OCI-LY7 (cell line): ENCODE measurements at regions not wholly inside any gene's neighbourhood (a gene's known extent, or its start where the extent isn't known, plus 50 kb on each side); places are given as distances from the start of the nearest gene placed in this dataset.

ENCODE experiments used
- BruUV-seq: library from RNA; stranded (reverse); fragments of 400-500 nt; replicated peaks from 2 replicates; lab custom pipeline; 2021; lab: Mats Ljungman, UMichigan
- CTCF ChIA-PET: fragments of 300-600 bp; sonication (Branson Sonifier 250); formaldehyde crosslinking; loops from one replicate; lab custom pipeline; 2022; ENCODE audit warnings: antibody characterized with exemption; ENCODE audit not compliant: unreplicated experiment; lab: Charles Lee
- POLR2A ChIA-PET: fragments of 300-600 bp; sonication (Branson Sonifier 250); formaldehyde crosslinking; loops from one replicate; lab custom pipeline; 2022; ENCODE audit warnings: antibody characterized with exemption; lab: Charles Lee
- DNase-seq: peaks from one replicate; pipeline ENCODE4 v3.0.0-alpha.2; 2015; ENCODE audit warnings: low spot score
- H2AFZ ChIP-seq: fragments of 200-600 bp; sonication (generic), shearing (Covaris generic); 2 replicates; pipeline ENCODE4 v1.6.1; 2014; ENCODE audit warnings: mild to moderate bottlenecking, antibody characterized with exemption, low read length, moderate library complexity
- H3K27ac ChIP-seq: fragments of 200-600 bp; sonication (generic); 2 replicates; pipeline ENCODE4 v1.5.1; 2014; ENCODE audit warnings: mixed run types, low read depth, mild to moderate bottlenecking, moderate library complexity, low read length, inconsistent platforms; ENCODE audit not compliant: poor library complexity, severe bottlenecking
- H3K36me3 ChIP-seq: fragments of 200-600 bp; sonication (generic); 2 replicates; pipeline ENCODE4 v1.6.1; 2014; ENCODE audit warnings: mild to moderate bottlenecking, antibody characterized with exemption, low read length, moderate library complexity, mixed read lengths; ENCODE audit not compliant: insufficient read depth
- H3K4me1 ChIP-seq: fragments of 200-600 bp; sonication (generic); 2 replicates; pipeline ENCODE4 v1.5.1; 2014; ENCODE audit warnings: mild to moderate bottlenecking, low read length; ENCODE audit not compliant: insufficient read depth, poor library complexity, severe bottlenecking
- H3K4me2 ChIP-seq: fragments of 200-600 bp; sonication (generic); 2 replicates; pipeline ENCODE4 v1.6.1; 2014; ENCODE audit warnings: mild to moderate bottlenecking, low read length
- H3K4me3 ChIP-seq: fragments of 200-600 bp; sonication (generic); 2 replicates; pipeline ENCODE4 v1.5.1; 2014; ENCODE audit warnings: mild to moderate bottlenecking, low read depth, low read length; ENCODE audit not compliant: poor library complexity, severe bottlenecking
- H3K79me2 ChIP-seq: fragments of 200-600 bp; sonication (generic); 2 replicates; pipeline ENCODE4 v1.6.1; 2016; ENCODE audit warnings: low read depth, mild to moderate bottlenecking, low read length, moderate library complexity, mixed read lengths; ENCODE audit not compliant: insufficient read depth
- H3K9me2 ChIP-seq: fragments of 200-600 bp; sonication (generic); 2 replicates; pipeline ENCODE4 v1.6.1; 2016; ENCODE audit warnings: mild to moderate bottlenecking, low read length, mixed read lengths; ENCODE audit not compliant: insufficient read depth
- H3K9me3 ChIP-seq: fragments of 200-600 bp; sonication (generic); 2 replicates; pipeline ENCODE4 v1.6.1; 2014; ENCODE audit warnings: mild to moderate bottlenecking, mixed run types, low read length, mixed read lengths
- H4K20me1 ChIP-seq: fragments of 200-600 bp; sonication (generic); 2 replicates; pipeline ENCODE4 v1.6.1; 2014; ENCODE audit warnings: mild to moderate bottlenecking, antibody characterized with exemption, low read length, moderate library complexity, mixed read lengths; ENCODE audit not compliant: insufficient read depth
- EZH2phosphoT487 ChIP-seq: fragments of 200-600 bp; sonication (generic); IDR thresholded peaks from 2 replicates; pipeline ENCODE4 v1.6.1; 2018; ENCODE audit warnings: low read depth, borderline replicate concordance, mild to moderate bottlenecking, mixed run types, antibody characterized with exemption, low read length, moderate library complexity, mixed read lengths
- intact Hi-C: fragments of 100-400 bp; cut with micrococcal nuclease; formaldehyde crosslinking; loops from one replicate; pipeline ENCODE4 v1.10.0; 2022; ENCODE audit not compliant: unreplicated experiment
- TF ChIP-seq, protein P1 (sequence below): fragments of 200-600 bp; sonication (generic); conservative IDR thresholded peaks from 2 replicates; pipeline ENCODE4 v1.5.1; 2014; ENCODE audit warnings: mild to moderate bottlenecking, antibody characterized with exemption, low read length, moderate library complexity, mixed read lengths

DNA sequence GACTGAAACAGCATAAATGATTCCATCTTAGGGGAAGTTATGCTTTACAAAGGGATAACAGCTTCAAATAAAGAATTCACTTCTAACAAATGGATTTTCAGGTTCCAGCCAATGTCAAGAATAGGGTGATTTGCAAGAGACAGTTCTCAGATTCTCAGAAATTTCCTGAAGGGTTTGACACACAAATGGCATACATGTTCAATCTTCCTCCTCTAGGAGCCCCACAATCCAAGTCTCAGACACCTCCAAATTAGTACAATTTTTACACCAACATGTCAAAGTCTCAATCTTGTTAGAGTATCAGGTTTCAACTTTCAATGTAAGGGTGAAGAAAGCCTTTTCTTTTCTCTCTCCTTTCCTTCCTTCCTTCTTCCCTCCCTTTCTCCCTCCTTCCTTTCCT lies 996.6 kb downstream of the TLE1 start:
- Histone ChIP-seq H3K9me3 (no peaks in the 10 kb centered on the region), H3K9me2 (no peaks in the 10 kb centered on the region), H3K36me3 (no peaks in the 10 kb centered on the region), H3K4me2 (no peak overlapping the region), H2AFZ (no peak overlapping the region), H3K79me2 (no peaks in the 10 kb centered on the region), H3K4me3 (no peak overlapping the region), H3K4me1 (no peaks in the 10 kb centered on the region), H3K27ac (no peak overlapping the region), H4K20me1 (no peaks in the 10 kb centered on the region)
- ChIA-PET CTCF (no interaction called here), POLR2A (interaction anchor here (0.6 to 0.7 kb wide), 3 partner anchors 58 to 1486 kb away, joined by 3 to 8 read pairs (median 4); no protein-coding TSS in a partner anchor)
- BruUV-seq: no TSS peak
- intact Hi-C loops: no loop called here
- no peak for DNase-seq
- no peak for TF ChIP-seq EZH2phosphoT487
- TF ChIP-seq, protein P1, sequence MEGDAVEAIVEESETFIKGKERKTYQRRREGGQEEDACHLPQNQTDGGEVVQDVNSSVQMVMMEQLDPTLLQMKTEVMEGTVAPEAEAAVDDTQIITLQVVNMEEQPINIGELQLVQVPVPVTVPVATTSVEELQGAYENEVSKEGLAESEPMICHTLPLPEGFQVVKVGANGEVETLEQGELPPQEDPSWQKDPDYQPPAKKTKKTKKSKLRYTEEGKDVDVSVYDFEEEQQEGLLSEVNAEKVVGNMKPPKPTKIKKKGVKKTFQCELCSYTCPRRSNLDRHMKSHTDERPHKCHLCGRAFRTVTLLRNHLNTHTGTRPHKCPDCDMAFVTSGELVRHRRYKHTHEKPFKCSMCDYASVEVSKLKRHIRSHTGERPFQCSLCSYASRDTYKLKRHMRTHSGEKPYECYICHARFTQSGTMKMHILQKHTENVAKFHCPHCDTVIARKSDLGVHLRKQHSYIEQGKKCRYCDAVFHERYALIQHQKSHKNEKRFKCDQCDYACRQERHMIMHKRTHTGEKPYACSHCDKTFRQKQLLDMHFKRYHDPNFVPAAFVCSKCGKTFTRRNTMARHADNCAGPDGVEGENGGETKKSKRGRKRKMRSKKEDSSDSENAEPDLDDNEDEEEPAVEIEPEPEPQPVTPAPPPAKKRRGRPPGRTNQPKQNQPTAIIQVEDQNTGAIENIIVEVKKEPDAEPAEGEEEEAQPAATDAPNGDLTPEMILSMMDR: no peak

DNA sequence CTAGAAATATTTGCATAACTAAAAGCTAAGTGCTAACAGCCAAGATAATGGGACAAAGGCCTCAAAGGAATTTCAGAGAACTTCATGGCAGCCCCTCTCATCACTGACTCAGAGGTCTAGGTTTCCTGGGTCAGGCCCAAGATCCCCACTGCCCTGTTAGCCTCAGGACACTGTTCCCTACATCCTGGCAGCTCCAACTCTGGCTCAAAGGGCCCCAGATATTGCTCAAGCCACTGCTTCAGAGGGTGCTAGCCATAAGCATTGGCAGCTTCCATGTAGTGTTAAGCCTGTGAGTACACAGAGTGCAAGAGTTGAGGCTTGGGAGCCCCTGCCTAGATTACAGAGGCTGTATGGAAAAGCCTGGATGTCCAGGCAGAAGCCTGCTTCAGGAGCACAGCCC lies 998.1 kb downstream of the TLE1 start:
- no peak for TF ChIP-seq EZH2phosphoT487
- TF ChIP-seq, protein P1: no peak
- Histone ChIP-seq H3K9me3 (no peaks in the 10 kb centered on the region), H4K20me1 (no peaks in the 10 kb centered on the region), H3K27ac (no peak overlapping the region), H3K36me3 (no peaks in the 10 kb centered on the region), H3K4me3 (no peak overlapping the region), H3K9me2 (no peaks in the 10 kb centered on the region), H3K4me1 (no peaks in the 10 kb centered on the region), H3K79me2 (no peaks in the 10 kb centered on the region), H2AFZ (no peak overlapping the region), H3K4me2 (no peak overlapping the region)
- DNase-seq: no peak
- ChIA-PET POLR2A (no interaction called here), CTCF (no interaction called here)
- intact Hi-C loops: no loop called here
- no TSS peak for BruUV-seq

DNA sequence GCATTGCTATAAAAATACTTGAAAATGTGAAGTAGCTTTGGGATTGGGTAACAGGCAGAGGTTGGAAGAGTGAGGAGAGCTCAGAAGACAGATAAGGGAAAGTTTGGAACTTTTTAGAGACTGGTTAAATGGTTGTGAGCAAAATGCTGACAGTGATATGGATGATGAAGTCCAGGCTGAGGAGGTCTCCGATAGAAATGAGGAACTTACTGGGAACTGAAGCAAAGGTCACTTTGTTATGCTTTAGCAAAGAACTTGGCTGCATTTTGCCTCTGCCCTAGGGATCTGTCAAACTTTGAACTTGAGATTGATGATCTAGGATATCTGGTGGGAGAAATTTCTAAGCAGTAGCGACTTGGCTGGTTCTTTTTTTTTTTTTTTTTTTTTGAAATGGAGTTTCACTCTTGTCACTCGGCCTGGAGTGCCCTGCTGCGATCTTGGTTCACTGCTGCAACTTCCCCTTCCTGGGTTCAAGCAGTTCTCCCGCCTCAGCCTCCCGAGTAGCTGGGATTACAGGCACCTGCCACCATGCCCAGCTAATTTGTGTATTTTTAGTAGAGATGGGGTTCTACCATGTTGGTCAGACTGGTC lies 998.9 kb downstream of the TLE1 start:
- Histone ChIP-seq H3K36me3 (no peaks in the 10 kb centered on the region), H3K9me2 (no peaks in the 10 kb centered on the region), H4K20me1 (no peaks in the 10 kb centered on the region), H3K79me2 (no peaks in the 10 kb centered on the region), H3K4me2 (no peak overlapping the region), H3K4me3 (no peak overlapping the region), H2AFZ (no peak overlapping the region), H3K4me1 (no peaks in the 10 kb centered on the region), H3K27ac (no peak overlapping the region), H3K9me3 (no peaks in the 10 kb centered on the region)
- ChIA-PET POLR2A (no interaction called here), CTCF (no interaction called here)
- intact Hi-C loops: no loop called here
- DNase-seq: no peak
- TF ChIP-seq, protein P1: no peak
- no peak for TF ChIP-seq EZH2phosphoT487
- BruUV-seq: no TSS peak
